ENCODE measurements at regions not wholly inside any gene's neighbourhood (a gene's known extent, or its start where the extent isn't known, plus 50 kb on each side); places are given as distances from the start of the nearest gene placed in this dataset.

DNA sequence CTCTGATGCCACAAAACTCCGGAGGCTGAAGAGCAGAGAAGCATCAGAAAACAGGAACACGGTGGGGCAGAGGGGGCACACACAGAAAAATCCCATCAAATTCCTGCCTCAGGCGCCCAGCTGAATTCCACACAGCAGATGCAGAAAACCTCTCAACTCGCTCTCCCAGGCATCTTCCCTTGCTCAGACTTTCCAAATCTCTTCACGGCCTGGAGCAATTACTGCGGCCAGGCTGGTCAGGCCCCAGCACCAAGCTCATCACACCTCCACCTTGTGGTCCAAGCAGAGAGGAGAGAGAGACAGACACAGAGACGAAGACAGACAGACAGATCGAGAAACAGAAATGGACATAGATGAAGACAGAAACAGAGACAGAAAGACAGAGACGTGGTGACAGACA, 89.0 kb downstream of the NCOR2 start:
- H3K4me1 Mint-ChIP-seq, result peaks cover 13% of the 10 kb centered on the region
- peak overlapping the region; percentile 28 for H3K27ac Mint-ChIP-seq (ENCODE audit: unreplicated experiment)
- no peak overlapping the region for H3K4me3 Mint-ChIP-seq
- H3K9me3 Mint-ChIP-seq, result peaks cover 7% of the 10 kb centered on the region
- H3K27me3 Mint-ChIP-seq (ENCODE audit: low read depth), result no peaks in the 10 kb centered on the region
- TF ChIP-seq, protein P1, sequence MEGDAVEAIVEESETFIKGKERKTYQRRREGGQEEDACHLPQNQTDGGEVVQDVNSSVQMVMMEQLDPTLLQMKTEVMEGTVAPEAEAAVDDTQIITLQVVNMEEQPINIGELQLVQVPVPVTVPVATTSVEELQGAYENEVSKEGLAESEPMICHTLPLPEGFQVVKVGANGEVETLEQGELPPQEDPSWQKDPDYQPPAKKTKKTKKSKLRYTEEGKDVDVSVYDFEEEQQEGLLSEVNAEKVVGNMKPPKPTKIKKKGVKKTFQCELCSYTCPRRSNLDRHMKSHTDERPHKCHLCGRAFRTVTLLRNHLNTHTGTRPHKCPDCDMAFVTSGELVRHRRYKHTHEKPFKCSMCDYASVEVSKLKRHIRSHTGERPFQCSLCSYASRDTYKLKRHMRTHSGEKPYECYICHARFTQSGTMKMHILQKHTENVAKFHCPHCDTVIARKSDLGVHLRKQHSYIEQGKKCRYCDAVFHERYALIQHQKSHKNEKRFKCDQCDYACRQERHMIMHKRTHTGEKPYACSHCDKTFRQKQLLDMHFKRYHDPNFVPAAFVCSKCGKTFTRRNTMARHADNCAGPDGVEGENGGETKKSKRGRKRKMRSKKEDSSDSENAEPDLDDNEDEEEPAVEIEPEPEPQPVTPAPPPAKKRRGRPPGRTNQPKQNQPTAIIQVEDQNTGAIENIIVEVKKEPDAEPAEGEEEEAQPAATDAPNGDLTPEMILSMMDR (conservative IDR thresholded peaks at IDR 0.05), result no peak
- DNase-seq (ENCODE audit: low read depth, low spot score), result no peak
- H3K36me3 Mint-ChIP-seq (ENCODE audit: low read depth), result peaks cover 37% of the 10 kb centered on the region

DNA sequence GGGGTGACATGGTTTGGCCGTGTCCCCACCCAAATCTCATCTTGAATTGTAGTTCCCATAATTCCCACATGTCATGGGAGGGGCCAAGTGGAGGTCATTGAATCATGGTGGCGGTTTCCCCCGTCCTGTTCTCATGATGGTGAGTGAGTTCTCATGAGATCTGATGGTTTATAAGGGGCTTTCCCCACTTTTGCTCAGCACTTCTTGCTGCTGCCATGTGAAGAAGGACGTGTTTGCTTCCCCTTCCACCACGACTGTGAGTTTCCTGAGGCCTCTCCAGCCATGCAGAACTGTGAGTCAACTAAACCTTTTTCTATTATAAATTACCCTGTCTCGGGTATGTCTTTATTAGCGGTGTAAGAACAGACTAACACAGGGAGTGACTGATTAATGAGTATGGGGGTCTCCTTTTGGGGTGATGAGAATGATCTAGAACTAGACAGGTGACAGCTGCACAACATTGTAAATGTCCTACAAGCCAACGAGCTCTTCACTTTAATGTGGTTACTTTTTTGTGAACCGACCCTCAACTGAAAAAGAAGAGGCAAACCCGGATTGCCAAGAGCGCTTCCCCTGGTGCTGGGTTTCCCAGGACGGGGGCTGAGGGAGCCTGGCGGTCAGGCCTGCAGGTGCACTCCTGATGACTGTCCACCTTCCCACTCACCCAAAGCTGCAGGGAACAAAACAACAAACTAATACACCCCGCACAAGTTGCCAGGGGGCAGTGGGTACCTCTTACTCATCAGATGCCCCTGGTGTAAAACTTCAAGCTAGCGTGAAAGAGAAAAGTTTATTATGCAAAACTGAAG, 90.1 kb downstream of the NCOR2 start:
- Mint-ChIP-seq H3K27me3 (ENCODE audit: low read depth) (no peaks in the 10 kb centered on the region), H3K27ac (ENCODE audit: unreplicated experiment) (peak overlapping the region; percentile 52), H3K36me3 (ENCODE audit: low read depth) (peaks cover 47% of the 10 kb centered on the region), H3K4me3 (no peak overlapping the region), H3K9me3 (peaks cover 8% of the 10 kb centered on the region), H3K4me1 (peaks cover 13% of the 10 kb centered on the region)
- TF ChIP-seq, protein P1 (conservative IDR thresholded peaks at IDR 0.05), result no peak
- no peak for DNase-seq (ENCODE audit: low read depth, low spot score)

DNA sequence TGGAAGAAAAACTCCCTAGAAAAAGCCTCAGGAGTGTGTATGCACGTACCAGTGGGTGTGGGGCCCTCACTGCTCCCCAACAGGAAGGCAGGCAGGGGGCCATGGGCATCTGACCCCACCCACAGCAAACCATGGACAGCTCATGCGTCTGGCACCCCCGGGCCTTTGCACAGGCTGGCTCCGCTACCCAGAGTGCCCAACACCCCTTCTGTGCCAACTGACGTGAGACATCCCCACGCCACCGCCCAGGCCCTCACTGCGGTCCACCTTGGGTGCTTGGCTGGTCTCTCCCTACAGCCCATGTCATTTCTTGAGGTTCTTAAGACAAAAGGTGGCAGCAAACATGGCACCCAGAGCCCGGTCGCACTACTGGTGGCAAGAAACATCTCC, 91.4 kb downstream of the NCOR2 start:
- Mint-ChIP-seq H3K4me1 (peaks cover 10% of the 10 kb centered on the region), H3K27me3 (ENCODE audit: low read depth) (no peaks in the 10 kb centered on the region), H3K4me3 (no peak overlapping the region), H3K9me3 (peaks cover 8% of the 10 kb centered on the region), H3K36me3 (ENCODE audit: low read depth) (peaks cover 50% of the 10 kb centered on the region), H3K27ac (ENCODE audit: unreplicated experiment) (no peak overlapping the region)
- DNase-seq (ENCODE audit: low read depth, low spot score), result no peak
- TF ChIP-seq, protein P1 (conservative IDR thresholded peaks at IDR 0.05), result no peak

DNA sequence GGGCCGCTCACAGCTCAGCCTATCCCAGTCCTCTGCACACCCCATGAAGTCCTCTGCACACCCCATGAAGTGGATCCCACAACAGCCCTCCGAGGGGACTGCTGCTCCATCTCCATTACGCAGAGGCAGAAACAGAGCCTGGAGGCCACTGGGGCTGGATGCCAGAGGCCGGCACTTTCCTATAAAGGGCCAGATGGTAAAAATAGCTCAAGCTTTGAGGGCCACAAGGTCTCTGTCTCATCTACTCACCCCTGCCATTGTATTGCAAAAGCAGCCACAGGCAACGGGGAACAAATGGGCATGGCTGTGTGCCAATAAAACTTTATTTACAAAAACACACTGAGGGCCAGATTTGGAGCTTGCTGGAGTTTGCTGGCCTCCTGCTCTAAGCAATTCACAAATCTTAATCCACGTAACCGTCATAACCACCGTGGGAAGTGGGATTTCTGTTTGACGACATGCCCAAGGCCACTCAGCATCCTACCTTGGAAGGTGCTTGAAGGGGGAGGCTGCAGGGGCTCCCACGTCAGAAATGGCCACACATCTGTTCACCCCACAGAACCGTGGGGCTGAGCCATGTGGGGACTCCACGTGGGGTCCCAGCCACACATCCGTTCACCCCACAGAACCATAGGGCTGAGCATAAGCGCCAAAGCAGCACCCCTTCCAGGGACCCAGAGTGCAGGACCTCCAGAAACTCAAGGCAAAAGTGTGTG, 92.0 kb downstream of the NCOR2 start:
- H3K4me1 Mint-ChIP-seq, result peaks cover 10% of the 10 kb centered on the region

DNA sequence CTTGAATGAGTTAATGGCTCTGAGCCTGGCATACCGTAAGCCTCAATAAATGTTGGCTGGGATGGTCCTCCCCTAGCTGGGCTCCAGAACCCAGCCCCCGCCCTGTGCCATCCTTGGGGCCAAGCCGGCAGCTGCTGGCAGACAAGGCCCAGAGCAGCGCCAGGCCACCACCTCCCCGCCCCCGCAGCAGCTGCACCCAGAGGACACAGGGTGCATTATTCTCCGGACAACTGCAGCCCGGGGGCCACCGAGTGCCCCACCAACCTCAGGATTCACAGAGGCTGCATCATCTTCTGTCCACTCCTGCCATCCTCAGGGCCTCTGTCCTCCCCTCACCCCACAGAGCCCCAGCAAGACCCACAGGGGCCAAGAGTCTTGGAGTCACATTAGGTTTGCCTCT, 92.7 kb downstream of the NCOR2 start:
- H3K4me1 Mint-ChIP-seq, result peaks cover 10% of the 10 kb centered on the region
- H3K4me3 Mint-ChIP-seq, result no peak overlapping the region
- peaks cover 12% of the 10 kb centered on the region for H3K9me3 Mint-ChIP-seq
- H3K27me3 Mint-ChIP-seq (ENCODE audit: low read depth), result no peaks in the 10 kb centered on the region
- TF ChIP-seq, protein P1 (conservative IDR thresholded peaks at IDR 0.05), result no peak
- peaks cover 58% of the 10 kb centered on the region for H3K36me3 Mint-ChIP-seq (ENCODE audit: low read depth)
- no peak for DNase-seq (ENCODE audit: low read depth, low spot score)
- H3K27ac Mint-ChIP-seq (ENCODE audit: unreplicated experiment), result no peak overlapping the region

More for the DNA sequence above, 92.0 kb downstream of the NCOR2 start:
- no peak overlapping the region for H3K4me3 Mint-ChIP-seq
- peaks cover 9% of the 10 kb centered on the region for H3K9me3 Mint-ChIP-seq
- TF ChIP-seq, protein P1 (conservative IDR thresholded peaks at IDR 0.05), result no peak
- no peaks in the 10 kb centered on the region for H3K27me3 Mint-ChIP-seq (ENCODE audit: low read depth)
- DNase-seq (ENCODE audit: low read depth, low spot score), result no peak
- no peak overlapping the region for H3K27ac Mint-ChIP-seq (ENCODE audit: unreplicated experiment)
- H3K36me3 Mint-ChIP-seq (ENCODE audit: low read depth), result peaks cover 53% of the 10 kb centered on the region

Data from neural crest cell (in vitro differentiated cells).